Thyroid gland (tissue), 4 donors: ENCODE measurements at regions not wholly inside any gene's neighbourhood (a gene's known extent, or its start where the extent isn't known, plus 50 kb on each side); places are given as distances from the start of the nearest gene placed in this dataset.

Source experiments
- DNase-seq, 2 donors: peaks; one replicate each; pipeline ENCODE4 v3.0.0-alpha.2; 2019
- H3K27ac ChIP-seq, 3 donors: fragments of 200-600 bp; sonication (generic); 1 replicate in 2 of 3; 2 replicates in 1 of 3; pipeline ENCODE4 v1.5.1; 2016 to 2019; ENCODE audit warnings: mild to moderate bottlenecking in 1 of 3, moderate library complexity in 1 of 3
- H3K27me3 ChIP-seq: fragments of 200-600 bp; sonication (generic); one replicate; pipeline ENCODE4 v1.5.1; 2019
- H3K36me3 ChIP-seq, 2 donors: fragments of 200-600 bp; sonication (generic); one replicate each; pipeline ENCODE4 v1.5.1; 2016 to 2019
- H3K4me1 ChIP-seq, 2 donors: fragments of 200-600 bp; sonication (generic); one replicate each; pipeline ENCODE4 v1.5.1; 2017 to 2019
- H3K4me3 ChIP-seq, 3 donors: fragments of 200-600 bp; sonication (generic); replicated peaks in 1 of 3; 1 replicate in 2 of 3; 2 replicates in 1 of 3; pipeline ENCODE4 v1.5.1; 2016; ENCODE audit warnings: mild to moderate bottlenecking in 1 of 3
- H3K9me3 ChIP-seq: fragments of 200-600 bp; sonication (generic); one replicate; pipeline ENCODE4 v1.5.1; 2017
- POLR2A ChIP-seq, 2 donors: fragments of 450-650 bp; IDR thresholded peaks; one replicate each; pipeline ENCODE4 v1.6.1; 2017; ENCODE audit warnings: antibody characterized with exemption in 2 of 2, mild to moderate bottlenecking in 2 of 2, moderate library complexity in 1 of 2
- WGBS, 2 donors: methylation state at CpG; one replicate each; pipeline ENCODE4 v1.1.5; 2017; 5-methylcytosine and 5-hydroxymethylcytosine counted together
- intact Hi-C: fragments of 100-400 bp; cut with DNase I; formaldehyde crosslinking; loops from one replicate; pipeline ENCODE4 v1.15.1; 2023
- TF ChIP-seq, protein P1 (sequence below), 6 experiments: fragments of 200-600 bp in 3 of 6; fragments of 450-650 bp in 3 of 6; sonication (generic) in 3 of 6; IDR thresholded peaks; one replicate each; pipeline ENCODE4 v1.5.1; 2016 to 2019; ENCODE audit warnings: antibody characterized with exemption in 6 of 6, mild to moderate bottlenecking in 2 of 6, inconsistent platforms in 1 of 6, moderate library complexity in 1 of 6

GRCh38 chr7:32316839-32317238, 173.3 kb downstream of the LSM5 start:
- intact Hi-C loops: no loop called here
- no peaks in the 10 kb centered on the region for H3K36me3 ChIP-seq
- no peak overlapping the region for H3K27ac ChIP-seq
- no peak overlapping the region for H3K4me3 ChIP-seq
- no peaks in the 10 kb centered on the region for H3K4me1 ChIP-seq
- 46 to 61% methylated on average over 4 of the region's 4 CpGs for WGBS, 2 donors
- H3K27me3 ChIP-seq: no peaks in the 10 kb centered on the region
- no peaks in the 10 kb centered on the region for H3K9me3 ChIP-seq
- TF ChIP-seq POLR2A (IDR thresholded peaks at IDR 0.05): no peak
- TF ChIP-seq, protein P1, sequence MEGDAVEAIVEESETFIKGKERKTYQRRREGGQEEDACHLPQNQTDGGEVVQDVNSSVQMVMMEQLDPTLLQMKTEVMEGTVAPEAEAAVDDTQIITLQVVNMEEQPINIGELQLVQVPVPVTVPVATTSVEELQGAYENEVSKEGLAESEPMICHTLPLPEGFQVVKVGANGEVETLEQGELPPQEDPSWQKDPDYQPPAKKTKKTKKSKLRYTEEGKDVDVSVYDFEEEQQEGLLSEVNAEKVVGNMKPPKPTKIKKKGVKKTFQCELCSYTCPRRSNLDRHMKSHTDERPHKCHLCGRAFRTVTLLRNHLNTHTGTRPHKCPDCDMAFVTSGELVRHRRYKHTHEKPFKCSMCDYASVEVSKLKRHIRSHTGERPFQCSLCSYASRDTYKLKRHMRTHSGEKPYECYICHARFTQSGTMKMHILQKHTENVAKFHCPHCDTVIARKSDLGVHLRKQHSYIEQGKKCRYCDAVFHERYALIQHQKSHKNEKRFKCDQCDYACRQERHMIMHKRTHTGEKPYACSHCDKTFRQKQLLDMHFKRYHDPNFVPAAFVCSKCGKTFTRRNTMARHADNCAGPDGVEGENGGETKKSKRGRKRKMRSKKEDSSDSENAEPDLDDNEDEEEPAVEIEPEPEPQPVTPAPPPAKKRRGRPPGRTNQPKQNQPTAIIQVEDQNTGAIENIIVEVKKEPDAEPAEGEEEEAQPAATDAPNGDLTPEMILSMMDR (IDR thresholded peaks at IDR 0.05): no peak
- DNase-seq: no peak

GRCh38 chr7:32314761-32315160, 175.4 kb downstream of the LSM5 start:
- WGBS, 2 donors: 88 to 91% methylated on average over 2 of the region's 2 CpGs
- H3K27me3 ChIP-seq: no peaks in the 10 kb centered on the region
- intact Hi-C loops: no loop called here
- no peak overlapping the region for H3K4me3 ChIP-seq
- TF ChIP-seq, protein P1 (IDR thresholded peaks at IDR 0.05): no peak
- TF ChIP-seq POLR2A (IDR thresholded peaks at IDR 0.05): no peak
- DNase-seq: no peak
- H3K9me3 ChIP-seq: no peaks in the 10 kb centered on the region
- no peaks in the 10 kb centered on the region for H3K36me3 ChIP-seq
- no peak overlapping the region for H3K27ac ChIP-seq
- H3K4me1 ChIP-seq: no peaks in the 10 kb centered on the region

DNA sequence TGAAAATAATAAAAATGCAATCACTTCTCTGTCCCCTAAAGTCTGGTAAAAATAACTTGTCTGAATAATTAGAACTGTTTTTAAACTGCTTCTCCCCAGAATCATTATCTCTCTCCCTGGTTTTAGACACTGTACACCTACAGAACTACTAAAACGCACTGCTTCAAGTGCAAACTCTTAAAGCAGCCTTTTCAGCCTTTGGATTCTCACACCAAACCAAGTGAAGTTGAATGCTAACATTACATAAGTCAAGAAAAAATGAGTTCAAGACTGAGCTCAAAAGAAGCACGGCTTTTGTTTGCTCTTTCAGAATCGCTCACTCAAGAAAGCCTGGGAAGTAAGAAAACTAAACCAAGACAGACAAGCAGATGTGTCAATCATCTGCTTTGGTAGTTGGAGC, 188.8 kb downstream of the LSM5 start:
- no peak for DNase-seq
- Histone ChIP-seq H3K9me3 (no peaks in the 10 kb centered on the region), H3K27me3 (no peaks in the 10 kb centered on the region), H3K4me1 (peaks cover 0 to 9% of the 10 kb centered on the region in 2 donors), H3K4me3 (no peak overlapping the region), H3K27ac (no peak overlapping the region), H3K36me3 (no peaks in the 10 kb centered on the region)
- intact Hi-C loops: no loop called here
- 44 to 48% methylated on average over 3 of the region's 3 CpGs for WGBS, 2 donors
- no peak for TF ChIP-seq POLR2A (IDR thresholded peaks at IDR 0.05)
- TF ChIP-seq, protein P1 (IDR thresholded peaks at IDR 0.05): no peak

GRCh38 chr7:32299133-32299702, 191.0 kb downstream of the LSM5 start:
- DNase-seq: peak; percentile 11 to 44
- WGBS, 2 donors: 23 to 28% methylated on average over 17 of the region's 17 CpGs
- H3K36me3 ChIP-seq: no peaks in the 10 kb centered on the region
- no peak overlapping the region for H3K27ac ChIP-seq
- intact Hi-C loops: no loop called here
- no peaks in the 10 kb centered on the region for H3K27me3 ChIP-seq
- H3K4me1 ChIP-seq: peaks cover 0 to 9% of the 10 kb centered on the region in 2 donors
- peak overlapping the region in 2 of 3 donors; percentile 26 to 35 for H3K4me3 ChIP-seq
- no peak for TF ChIP-seq POLR2A (IDR thresholded peaks at IDR 0.05)
- TF ChIP-seq, protein P1 (IDR thresholded peaks at IDR 0.05): no peak
- H3K9me3 ChIP-seq: no peaks in the 10 kb centered on the region

DNA sequence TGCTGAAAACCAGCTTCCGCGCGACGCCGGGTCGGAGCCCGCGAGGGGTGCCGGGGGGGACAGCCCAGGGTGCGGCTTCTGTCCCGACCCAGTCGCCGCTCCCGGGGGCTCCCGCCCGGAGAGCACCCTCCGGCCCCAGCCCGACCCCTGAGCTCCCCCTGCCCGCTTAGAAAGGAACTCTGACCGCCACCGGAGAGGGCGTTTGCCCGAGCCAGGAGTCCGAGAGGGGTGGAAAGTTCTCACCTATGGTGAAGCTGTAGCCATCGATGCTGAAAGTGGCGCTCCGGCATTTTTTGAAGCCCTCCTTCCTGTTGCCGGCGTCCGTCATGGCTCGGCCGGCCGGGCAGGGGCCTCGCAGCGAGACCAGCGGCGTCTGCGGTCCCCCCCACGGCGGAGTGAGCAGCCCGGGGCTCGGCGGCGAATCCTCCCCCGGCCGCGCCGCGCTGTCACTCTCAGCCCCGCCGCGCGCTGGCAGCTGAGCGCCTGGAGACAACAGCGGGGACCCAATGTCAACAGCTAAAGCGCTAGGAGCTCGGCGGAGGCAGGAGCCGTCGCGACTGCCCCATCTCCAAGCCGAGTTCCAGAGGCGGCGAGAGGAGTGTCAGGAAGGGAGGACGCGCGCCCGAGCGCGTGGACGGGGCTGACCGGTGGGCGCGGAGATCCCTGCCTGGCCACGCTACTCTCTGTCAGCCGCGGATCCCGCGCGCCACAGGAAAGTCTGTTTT, 191.6 kb downstream of the LSM5 start:
- no peak overlapping the region for H3K27ac ChIP-seq
- no peaks in the 10 kb centered on the region for H3K27me3 ChIP-seq
- H3K4me1 ChIP-seq: peaks cover 0 to 9% of the 10 kb centered on the region in 2 donors

More for the DNA sequence above, 191.6 kb downstream of the LSM5 start:
- intact Hi-C loops: no loop called here
- Histone ChIP-seq H3K9me3 (no peaks in the 10 kb centered on the region), H3K4me3 (peak overlapping the region in 2 of 3 donors; percentile 26 to 35), H3K36me3 (no peaks in the 10 kb centered on the region)
- 3 to 20% methylated on average over 1 to 34 of the region's 80 CpGs for WGBS, 2 donors
- TF ChIP-seq, protein P1 (IDR thresholded peaks at IDR 0.05): no peak
- no peak for TF ChIP-seq POLR2A (IDR thresholded peaks at IDR 0.05)
- peak; percentile 5 to 27 for DNase-seq
